ENCODE measurements at regions not wholly inside any gene's neighbourhood (a gene's known extent, or its start where the extent isn't known, plus 50 kb on each side); places are given as distances from the start of the nearest gene placed in this dataset.

DNA sequence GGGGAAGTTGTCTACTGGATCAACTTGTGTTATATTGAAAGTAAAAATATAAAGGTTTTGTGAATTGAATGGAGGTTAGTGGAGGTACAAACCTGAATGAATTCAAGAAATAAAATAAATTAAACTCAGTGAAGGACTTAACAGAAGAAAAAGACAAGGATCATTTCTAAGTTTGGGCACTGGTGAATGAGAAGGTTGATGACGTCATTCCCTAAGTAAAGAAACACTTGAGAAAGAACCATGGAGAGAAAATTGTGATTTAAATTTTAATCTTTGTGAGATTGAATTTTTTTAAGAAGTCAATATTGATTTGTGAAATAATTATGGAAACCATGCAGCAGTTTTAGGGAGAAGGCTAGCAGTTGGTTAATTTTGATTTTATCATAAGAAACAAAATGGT lies 900.3 kb upstream of the TYRP1 start:
- TF ChIP-seq EZH2phosphoT487 (IDR thresholded peaks at IDR 0.05; ENCODE audit: insufficient read depth, low read depth) (no peak), EZH2 (IDR thresholded peaks at IDR 0.05; ENCODE audit: insufficient read depth, poor library complexity, severe bottlenecking) (no peak)

Data from GM23248 (cell line).